RKO (cell line): ENCODE measurements at regions not wholly inside any gene's neighbourhood (a gene's known extent, or its start where the extent isn't known, plus 50 kb on each side); places are given as distances from the start of the nearest gene placed in this dataset.

Source experiments
- DNase-seq: peaks from one replicate; pipeline ENCODE4 v3.0.0-alpha.2; 2016; ENCODE audit warnings: low spot score

DNA sequence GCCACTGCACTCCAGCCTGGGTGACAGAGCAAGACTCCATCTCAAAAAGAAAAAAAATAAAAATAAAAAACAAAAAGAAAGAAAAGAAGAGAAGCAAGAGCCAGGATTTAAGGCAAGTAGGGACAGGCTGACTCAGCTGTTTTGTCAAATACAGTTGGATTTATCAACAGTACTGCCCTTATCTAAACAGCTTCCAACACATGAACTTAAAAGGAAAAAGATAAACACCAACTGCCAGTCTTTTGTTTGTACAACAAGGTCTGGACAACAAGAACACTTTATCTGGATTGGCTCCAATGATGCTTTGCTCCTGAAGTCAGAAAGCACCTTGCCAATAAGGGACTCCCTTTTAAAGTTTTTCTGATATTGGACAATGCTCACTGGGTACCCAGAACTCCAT, 886.0 kb downstream of the ADGRL2 start:
- DNase-seq: no peak

DNA sequence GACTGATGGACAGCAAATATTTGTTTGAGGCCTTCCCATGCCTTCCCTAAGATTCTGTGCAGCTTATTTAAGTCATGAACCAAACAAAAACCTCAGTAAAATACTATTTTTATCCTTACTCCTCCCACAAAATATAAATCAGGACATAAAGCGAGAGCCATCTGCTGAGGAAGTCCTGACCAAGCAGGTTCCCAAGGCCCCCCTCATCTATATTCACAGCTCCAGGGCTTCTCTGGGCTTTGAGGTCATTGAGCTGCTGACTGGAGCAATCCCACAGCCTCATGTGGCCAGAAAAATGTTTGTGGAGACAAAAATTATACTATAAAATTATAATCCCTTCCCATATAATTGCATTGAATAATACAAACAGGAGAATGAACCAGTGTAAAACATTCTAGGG, 846.2 kb downstream of the ADGRL2 start:
- DNase-seq: no peak

DNA sequence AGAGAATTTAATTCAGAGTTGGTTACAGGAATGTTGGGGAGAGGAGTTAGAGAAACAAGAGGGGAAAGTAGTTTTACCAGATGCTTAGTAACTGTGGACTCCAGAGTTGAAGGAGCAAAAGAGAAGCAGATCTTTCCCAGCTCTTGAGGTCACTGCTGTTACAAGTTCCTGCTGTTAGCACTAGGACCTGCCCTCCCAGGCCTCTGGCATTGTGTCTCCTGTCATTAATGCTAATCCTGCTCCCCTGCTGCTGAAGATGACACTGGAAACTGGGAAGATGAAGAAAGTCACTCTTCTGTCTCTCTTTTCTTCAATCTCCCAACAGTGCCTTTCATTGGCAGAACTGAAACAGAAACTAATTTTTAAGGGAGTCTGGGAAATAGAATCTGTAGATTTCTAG, 845.6 kb downstream of the ADGRL2 start:
- DNase-seq: no peak

DNA sequence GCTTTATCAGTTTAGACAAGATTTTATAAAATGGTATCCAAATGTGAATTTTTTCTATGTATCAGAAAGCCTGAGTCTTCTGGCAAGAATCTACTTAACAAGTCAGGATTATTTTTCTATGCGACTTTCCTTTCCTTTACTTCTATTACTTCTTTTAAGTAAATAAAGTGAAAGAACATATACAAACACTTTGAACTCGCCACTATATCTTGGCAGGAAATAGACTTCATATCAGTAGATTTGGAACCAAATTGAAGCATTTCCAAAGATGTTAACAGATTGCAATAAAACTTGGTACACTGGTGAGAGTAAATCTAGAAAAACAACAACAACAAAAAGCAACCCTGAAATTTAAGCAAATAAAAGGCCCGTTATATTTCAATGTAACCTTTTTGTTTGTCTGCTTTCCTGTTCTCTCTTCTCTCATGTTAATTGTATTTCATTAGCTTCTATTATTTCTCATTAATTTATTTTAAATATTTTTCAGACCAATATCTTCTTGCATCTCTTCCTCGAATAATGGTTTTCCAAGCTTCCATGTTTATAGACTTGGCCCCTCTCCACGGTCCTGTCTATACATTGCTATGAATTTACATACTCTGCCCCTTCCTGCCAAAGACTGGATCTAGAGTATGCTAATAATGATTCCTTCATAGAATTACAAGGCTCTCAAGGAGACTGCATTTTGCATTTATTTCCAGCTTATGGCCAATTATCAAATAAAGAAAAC, 843.6 kb downstream of the ADGRL2 start:
- no peak for DNase-seq

DNA sequence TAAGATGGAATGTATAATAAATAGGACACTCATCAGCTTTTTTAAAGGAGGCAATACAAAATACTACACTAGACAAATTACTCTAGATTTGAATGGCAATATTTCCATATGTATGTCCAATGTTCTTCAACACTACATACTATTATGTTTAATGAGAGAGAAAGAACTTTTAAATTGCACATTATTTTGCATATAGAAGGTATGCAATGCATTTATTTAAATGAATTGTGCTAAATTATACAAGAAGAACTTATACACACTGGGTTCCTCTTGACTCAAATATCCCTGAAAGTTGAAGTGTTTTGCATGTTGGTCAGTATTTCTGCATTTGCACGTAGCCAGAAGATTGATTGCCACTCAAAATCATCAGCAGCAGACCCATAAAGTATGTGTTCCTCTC, 839.6 kb downstream of the ADGRL2 start:
- DNase-seq: no peak

DNA sequence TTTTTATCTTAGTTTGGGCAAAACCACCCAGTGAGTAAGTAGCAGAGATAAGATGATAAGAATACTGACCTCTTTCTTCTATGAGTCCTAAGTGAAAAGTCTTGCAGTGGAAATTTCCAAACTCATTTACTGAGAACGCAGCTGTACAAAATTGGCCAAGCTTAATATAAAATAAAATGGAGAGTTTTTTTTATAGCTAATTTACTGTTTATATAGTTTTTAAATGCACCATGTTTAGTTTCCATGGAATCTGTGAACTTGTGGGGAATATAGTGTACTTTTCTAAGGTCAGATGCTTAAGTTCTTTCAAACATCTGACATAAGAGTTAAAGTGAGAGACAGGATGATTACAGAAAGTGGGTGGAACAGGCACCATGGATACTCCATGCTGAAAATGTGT, 833.5 kb downstream of the ADGRL2 start:
- DNase-seq: no peak

DNA sequence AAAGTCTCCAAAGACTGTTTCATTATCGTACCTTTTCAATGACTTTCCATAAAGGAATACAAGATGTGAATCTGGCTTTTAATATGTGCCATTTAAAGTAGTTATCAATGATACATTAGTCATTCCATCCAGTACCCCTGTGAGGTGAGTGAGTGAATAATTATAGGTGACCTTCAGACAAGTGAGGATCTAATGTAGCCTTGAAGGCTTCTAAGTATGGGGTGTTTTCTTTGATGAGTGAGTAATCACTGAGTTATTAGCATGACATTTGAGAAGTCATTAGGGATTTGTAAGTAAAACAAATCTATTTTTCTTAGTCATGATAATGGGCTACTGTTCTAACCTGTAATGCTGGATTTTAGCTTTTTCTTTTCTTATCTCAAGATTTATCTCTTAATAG, 831.4 kb downstream of the ADGRL2 start:
- no peak for DNase-seq

DNA sequence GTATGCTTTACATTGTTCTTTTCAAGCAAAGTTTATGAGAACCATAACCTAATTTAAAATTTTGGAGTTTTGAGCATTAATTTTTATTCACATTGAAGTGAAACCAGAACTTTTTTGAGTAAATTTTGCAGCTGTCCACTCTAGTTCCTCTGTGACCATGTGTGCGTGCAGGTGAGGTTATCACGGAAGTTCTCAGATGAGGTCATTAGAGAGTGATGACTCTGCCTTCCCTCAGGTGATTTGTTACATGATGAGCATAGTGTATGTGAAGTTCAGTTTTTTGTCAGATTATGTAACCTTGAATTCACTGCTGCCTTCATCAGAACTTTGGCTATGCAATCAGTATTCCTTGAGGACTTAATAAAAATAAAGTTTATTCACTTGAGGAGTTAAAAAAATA, 828.2 kb downstream of the ADGRL2 start:
- DNase-seq: no peak

DNA sequence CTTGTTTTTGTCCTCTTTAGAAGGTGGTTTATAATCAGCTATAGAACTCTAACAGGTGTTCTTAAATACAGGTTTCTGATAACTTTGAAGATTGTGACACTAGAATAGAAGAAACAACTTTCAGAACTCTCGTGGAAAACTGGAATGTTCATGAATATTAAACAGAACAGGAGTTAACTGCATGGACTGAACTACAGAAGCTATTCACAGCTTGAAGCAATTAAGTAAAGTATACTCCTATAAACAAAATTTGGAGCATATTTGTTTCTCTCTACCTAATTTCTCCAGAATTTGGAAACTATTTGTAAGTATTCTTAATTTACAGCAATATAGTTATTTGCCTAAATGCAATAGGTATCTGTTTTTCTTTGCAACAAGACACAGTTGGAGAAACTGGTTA, 824.8 kb downstream of the ADGRL2 start:
- DNase-seq: no peak

DNA sequence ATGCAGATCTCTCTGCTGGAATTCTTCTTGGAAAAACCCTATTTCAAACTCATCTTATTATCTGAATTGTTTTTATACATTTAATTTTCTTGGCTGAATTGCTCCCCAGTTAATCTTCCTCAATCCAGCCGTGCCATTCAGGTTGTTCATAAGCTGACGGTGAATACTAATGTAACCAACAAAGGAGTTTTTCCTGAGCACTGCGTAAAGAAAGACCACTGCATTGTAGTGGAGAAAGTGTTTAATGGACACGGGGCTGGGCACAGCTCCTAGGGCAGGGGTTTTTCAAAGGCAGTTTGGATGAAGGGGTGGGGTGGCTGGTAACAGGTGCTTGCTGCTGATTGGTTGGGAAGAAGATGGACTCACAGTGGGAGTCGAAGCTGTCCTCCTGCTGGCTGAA, 820.3 kb downstream of the ADGRL2 start:
- no peak for DNase-seq

DNA sequence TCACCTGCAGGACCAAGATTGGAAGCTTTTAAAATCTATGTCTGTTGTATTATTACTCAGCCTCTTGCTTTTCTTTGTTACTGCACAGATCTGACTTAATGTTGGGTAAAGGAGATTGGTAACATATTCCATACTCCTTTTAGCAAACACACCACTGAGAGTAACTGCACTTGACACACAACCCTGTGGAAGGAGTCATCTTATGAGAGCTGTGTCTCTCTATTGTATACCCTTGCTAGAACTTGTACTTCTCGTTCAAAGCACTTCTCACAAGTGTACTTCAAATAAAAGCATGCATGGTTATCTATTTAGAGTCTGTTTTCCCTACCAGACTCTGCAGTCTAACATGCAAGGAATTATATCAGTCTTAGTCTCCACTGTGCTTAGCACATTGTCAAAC, 813.4 kb downstream of the ADGRL2 start:
- DNase-seq: no peak

DNA sequence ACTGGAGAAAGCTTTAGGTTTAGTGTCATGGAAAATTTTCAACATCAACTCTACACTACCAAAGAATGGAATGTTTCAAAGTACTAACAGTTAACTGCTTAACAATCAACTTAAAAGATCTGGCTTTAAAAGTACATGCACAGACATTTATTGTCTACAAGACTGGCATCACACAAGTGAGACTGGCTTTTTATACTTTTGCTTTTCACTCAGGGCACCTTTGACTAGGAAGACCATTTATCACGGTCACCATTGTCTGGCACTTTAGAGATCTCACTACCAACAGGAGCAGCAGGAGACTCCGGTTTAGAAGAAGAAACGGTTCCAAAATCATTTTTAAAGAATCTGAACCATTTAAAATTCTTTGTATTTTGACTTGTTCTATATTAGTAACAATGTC, 812.3 kb downstream of the ADGRL2 start:
- no peak for DNase-seq

DNA sequence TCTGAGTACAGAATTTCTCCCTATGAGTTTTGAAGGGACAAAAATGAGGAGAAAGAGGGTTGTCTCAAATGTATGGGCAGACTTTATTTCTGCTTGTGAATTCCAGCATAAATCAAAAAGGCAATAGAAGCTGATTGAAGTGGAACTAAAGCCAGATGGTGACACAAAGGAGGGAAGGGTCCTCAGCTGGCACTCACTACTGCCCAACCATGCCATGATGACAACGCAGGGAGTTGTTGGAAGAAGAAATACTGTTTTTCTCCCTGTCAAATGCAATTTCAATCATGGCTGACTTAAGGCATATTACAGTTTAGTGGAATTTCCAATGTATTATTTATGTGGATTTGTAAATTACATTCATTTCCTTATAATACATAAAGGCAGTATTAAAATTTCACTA, 805.8 kb downstream of the ADGRL2 start:
- no peak for DNase-seq

DNA sequence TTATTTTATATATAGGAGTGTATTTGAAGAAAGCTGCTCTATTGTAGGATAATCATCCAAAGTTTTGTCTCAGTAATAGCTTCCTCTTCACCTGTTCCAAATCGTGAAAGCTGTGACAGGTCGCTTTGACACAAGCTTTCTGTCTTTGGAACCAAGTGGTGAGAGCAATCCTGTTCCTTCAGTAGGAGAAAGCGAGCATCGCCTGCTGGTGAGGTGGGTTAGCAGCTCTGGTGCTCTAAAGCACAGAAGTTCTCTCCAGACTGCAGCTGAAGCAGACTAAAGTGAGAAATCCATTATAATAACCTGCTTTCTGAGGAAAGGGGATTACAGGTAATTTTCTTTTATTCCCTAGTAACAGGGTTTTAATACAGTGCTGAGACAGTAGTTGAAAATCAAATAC, 803.8 kb downstream of the ADGRL2 start:
- no peak for DNase-seq

DNA sequence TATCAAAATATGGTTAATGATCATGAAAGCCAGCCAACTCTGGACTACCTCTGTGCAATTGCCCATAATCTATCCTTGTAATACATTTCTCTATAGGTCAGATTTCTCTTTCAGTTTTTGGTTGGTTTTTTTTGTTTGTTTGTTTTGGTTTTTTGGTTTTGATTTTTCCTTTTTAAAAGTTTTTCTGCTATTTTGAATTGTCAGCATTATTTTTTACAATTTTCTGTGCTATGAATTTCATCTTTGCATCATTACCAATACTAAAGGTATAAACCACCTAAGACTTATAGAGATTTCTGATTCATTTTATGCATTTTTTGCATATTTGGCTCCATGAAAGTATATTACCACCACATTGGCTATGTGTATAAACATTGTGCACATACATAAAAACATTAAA, 799.6 kb downstream of the ADGRL2 start:
- no peak for DNase-seq

DNA sequence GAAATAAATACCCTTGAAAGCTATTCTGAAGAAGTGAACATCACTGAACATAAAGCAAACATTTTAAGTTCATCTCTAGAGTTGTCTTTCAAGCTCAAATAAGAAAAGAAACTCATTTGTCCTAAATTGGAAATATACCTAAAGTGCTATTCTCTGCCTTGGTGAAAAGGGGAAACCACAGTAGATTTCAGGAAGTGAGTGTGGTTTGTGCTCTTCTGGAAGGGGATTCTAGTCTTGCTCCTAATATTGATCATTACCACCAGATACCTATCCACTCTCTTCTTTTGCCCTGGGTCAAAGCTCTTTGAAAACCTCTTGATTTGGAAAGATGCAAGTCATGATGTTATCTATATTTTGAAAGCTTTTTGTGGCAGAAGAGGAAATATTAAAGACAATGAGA, 798.1 kb downstream of the ADGRL2 start:
- DNase-seq: no peak

DNA sequence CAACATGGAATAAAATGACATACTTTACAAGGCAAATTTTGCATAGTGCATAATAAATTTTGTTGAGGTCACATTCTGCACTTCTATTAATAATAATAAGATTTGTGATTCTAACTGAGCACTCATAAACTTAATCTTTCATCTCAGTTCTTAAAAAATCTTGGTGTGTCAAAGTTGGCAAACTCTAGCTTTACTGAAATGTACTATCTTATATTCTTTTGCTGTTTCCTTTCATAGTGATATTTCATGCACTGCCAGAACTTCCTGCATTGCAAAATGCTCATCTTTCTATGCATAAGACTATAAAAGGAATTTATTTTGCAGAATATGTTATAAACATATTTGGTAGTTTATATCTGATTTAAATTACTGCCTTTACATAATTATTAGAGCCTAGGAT, 797.6 kb downstream of the ADGRL2 start:
- DNase-seq: no peak

DNA sequence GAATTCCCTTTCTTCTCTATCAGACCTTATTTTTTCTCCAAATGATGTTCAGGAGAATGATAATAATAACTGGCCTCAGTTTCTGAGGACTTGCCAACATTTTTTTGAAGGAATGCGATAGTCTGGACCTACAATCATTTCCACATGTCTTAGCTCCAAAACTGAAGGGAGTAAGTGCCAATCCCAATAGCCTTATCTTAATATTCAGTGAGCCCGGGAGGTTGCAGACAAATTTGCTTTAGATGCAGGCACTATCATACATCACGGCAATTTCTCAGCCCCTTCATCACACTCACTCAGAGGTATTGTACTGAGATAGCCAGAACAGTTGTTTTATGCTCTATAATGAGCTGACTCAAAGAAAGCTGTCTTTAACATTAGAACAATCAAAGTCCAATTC, 796.9 kb downstream of the ADGRL2 start:
- no peak for DNase-seq

DNA sequence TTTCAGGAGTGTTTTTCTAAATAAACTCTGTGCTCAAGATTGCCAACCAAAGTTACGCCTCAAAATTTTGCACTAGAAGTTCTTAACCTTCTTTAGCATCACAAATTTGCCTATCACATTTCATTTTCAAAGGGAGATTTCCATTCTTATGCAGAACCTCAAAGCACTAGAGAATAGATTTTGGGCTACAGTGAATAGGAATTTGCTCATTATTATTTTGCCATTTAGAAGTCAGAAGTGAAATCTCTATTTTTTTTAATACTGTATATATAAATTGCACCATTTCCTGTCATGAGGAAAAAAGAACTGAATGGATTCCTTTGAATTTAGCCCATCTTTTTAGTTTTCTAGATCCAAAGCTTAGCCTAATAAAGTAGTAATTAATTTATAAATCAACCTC, 796.4 kb downstream of the ADGRL2 start:
- DNase-seq: no peak

DNA sequence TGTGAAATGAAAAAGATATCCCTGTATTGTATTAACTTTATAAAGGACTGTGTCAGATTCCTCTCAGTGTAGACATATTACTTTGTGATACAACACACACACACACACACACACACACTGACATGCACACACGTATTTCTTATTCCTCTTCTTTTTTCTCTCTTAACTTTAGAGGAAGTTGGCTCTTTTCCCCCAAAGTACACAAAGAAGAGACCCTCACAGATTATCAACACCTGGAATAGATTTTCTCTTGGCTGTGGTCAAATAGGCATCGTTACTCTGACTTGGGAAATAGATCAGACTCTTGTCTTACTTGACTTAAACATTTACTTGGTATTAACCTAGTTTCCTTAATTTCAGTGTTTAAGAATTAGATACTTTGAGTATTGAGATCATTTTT, 792.8 kb downstream of the ADGRL2 start:
- DNase-seq: no peak

DNA sequence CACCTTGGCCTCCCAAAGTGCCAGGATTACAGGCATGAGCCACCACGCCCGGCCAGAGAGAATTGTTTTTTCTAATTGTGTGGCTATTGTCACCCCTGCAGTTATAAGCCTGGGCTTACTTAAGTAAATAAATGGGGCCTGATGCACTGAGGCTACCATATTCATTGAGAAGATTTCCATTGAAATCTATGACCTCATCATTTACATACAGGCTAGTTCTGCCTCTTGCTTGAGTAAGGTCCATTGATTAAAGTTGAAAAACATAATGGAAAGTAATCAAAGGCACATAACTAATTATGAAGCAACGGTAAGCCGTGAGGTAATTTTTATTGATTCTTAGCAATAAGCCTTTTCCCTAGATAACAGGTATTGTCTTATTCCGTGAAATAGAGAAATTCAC, 788.9 kb downstream of the ADGRL2 start:
- DNase-seq: no peak

DNA sequence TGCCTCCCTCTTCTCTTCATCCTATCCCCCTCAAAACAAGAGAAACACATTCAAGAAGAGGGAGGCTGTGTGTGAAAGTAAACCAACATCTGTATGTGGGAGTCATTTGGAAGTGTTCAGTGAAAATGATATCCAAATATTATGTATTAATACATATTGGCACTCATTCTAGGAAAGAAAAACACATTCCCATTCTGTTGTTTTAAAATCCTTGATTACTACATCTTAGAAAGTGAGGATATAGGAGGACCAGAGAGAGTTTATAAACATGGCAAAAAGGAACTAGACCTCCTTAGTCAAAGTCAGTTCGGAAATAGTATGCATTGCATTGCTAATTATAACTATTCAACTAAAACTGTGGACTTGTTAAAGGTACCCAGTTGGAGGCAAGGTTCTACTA, 786.6 kb downstream of the ADGRL2 start:
- DNase-seq: no peak

DNA sequence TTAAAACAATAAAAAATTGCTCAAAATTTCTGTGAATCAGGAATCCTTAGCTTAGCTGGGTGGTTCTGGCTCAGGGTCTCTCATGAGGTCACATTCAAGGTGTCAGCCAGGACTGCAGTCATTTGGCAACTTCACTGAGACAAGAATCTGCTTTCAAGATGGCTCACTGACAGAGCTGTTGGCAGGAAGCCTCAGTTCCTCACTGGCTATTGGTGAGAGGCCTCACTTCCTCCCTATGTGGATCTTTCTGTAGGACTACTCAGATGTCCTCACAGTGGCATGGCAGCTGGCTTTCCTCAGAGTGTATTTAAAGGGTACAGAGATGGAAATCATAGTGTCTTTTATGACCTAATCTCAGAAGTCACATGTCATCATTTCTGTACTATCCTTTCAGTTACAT, 785.7 kb downstream of the ADGRL2 start:
- DNase-seq: no peak

DNA sequence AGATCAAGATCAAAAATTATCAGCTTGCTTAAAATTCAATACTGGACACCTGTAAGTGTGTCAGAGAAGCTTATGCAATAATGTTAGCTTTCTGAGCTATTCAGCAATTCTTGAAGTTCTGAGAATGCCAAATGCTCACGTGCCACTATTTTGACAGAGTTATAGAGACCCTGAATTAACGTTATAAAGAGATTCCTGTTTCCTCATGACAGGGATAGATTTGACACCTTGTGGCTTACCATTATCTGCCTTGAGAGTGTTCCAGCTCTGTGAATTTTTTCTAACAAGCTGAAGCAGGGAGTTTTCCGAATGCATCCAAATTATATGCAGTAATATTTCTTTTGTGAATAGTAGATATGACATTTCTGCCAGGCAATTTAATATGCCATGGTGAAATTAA, 781.6 kb downstream of the ADGRL2 start:
- no peak for DNase-seq
